Putamen (tissue), 1 donor: ENCODE measurements at regions not wholly inside any gene's neighbourhood (a gene's known extent, or its start where the extent isn't known, plus 50 kb on each side); places are given as distances from the start of the nearest gene placed in this dataset.

Experiments
- DNase-seq: peaks from one replicate; pipeline ENCODE4 v3.0.0-alpha.2; 2016; ENCODE audit warnings: low spot score

DNA sequence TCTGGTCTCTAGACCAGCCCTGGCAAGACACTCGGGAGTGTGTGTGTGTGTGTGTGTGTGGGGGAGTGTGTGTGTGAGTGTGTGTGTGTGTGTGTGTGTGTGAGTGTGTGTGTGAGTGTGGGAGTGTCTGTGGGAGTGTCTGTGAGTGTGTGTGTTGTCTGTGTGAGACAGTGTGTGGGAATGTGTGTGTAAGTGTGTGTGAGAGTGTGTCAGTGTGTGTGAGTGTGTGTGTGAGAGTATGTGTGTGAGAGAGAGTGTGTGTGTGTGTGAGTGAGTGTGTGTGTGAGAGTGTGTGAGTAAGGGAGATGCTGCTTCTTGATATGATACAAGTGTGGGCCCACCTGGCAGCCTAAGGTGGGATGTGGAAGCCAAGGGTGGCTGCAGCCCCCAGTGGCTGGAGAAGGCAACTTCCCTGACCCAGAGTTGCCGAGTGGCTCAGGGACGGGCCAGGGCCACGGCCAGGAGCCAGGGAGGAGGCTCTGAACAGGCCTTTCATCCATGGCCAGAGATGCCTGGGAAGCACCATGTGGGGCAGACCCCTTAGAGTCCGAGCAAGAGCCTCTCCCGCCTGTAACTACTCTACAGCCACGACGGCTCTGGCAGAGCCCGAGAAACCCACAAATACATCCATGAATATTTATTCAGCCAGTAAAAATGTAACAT, 159.3 kb upstream of the MYCN start:
- no peak for DNase-seq

DNA sequence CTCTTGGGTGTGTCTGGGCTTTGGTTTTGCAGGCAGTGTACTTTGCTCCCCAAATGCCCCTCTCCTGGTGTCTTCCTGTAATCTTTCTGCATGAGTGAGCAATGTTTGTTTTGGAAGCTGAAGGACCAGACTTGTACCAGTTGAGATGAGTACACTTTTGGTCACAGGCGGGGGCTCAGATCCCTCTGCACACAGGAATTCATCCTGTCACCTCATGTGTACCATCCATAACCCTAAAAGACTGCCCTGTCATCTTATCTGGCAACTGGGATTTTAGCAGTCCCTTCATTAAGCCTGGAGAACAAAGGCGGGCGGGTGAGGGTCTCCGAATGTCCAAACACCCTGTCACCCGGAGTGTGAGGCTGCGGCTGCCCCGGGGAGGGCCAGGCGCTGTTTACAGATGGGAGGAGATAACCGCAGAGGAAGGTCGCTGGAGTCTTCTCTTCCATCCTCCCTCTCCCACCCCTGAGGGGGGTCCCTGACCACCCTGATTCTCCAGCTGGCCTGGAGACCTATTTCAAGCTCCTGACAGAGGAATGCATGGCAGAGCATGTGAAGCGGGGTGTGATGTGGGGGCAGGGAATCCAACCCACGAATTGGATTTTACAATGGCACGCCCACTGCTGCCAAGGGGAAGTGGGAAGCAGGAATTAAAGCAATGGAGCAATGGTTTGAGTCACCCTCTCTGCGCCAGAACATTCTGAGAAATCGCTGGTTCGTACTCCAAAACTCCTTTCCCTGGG, 158.2 kb upstream of the MYCN start:
- DNase-seq = peak; percentile 63

- no peak for DNase-seq
These were observed 157.5 kb upstream of the MYCN start for GRCh38 chr2:15782769-15783294.

DNA sequence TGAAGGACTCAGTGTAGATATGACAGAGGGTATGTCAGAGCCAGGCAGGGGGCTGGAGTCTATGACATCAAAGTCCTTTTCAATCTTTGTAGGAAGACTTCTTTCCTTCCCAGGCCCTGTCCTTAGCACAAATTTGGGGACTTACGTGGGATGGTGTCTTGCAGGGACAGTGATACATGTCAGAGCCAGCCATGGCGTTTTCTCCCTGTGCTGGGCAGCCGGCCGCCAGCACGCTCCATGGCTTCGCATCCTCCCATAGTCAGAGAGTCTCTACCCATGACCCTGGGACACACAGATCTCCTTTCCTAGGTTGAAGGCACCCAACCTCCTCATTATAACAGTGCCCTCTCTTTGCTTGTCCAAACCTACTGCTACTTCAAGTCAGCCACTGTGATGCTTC, 156.9 kb upstream of the MYCN start:
- no peak for DNase-seq

GRCh38 chr2:15784106-15784885, 156.1 kb upstream of the MYCN start:
- no peak for DNase-seq

DNA sequence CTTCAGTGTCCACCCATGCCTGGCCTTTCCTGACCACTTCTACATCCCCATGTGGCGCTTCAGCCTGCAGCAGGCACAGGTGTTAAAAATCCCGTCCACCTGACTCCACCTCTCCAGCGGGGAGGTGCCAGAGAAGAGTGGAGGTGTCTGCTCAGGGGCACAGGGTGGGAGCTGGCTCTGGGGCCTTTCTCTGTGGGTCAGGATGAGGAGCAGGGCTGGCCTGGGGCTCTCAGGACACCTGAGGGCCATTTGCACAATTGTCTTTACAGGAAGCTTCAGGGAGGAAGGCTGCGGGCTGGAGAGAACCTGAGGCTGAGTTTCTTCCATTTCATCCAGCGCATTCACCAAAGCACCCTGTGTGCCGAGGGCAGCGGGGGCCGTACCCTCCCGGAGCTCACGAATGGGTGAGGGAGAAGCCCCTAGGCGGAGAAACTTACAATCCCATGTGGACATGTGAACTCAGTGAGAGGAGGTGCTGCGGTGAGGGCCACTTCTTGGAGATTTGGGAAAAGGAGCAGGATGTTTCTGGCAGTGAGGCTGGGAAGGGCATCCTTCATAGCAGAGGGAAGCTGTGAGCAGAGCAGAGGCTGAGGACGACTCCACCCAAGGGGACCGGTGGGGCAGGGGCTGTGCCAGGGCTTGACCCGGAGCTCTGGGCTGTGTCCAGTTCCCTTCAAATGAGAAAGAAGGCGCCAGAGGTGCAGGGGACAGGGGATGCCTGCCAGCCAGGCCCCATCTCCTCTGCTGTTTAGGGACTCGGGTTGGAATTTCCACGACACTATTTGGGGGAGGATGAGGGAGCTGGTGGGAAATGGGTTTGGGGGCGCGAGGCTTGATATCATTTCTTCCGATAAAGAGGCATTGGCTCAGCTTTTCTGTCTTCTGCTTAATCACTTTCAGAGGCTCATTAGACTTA, 155.2 kb upstream of the MYCN start:
- no peak for DNase-seq

DNA sequence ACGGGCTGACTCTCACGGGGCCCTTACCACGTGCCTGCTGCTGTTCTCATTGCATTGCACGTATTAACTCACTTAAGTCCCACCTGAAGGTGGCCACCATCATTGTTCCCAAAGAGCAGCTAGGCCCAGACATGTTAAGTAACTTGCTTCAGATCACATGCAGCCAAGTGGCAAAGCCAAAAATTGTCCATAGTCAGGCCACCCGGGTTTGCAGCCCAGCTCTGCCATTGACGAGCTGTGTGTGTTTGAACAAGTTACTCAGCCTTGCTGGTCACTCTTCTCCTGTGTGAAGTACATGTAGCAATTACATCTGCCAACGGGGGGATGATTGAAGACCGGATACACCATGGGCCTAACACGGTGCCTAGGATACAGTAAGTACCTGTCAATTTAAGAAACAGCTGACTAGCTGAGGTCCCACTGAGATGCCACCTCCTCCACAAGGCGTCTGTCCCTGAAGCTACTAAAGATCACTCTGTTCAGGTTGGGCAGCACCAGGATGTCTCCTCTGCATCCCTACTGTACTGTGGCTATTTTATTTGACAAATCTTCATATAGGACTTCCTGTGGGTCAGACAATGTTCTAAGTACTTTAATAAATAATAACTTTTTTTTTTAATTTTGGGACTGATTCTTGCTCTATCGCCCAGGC, 154.2 kb upstream of the MYCN start:
- DNase-seq = no peak

GRCh38 chr2:15786901-15787300, 153.4 kb upstream of the MYCN start:
- DNase-seq = no peak

DNA sequence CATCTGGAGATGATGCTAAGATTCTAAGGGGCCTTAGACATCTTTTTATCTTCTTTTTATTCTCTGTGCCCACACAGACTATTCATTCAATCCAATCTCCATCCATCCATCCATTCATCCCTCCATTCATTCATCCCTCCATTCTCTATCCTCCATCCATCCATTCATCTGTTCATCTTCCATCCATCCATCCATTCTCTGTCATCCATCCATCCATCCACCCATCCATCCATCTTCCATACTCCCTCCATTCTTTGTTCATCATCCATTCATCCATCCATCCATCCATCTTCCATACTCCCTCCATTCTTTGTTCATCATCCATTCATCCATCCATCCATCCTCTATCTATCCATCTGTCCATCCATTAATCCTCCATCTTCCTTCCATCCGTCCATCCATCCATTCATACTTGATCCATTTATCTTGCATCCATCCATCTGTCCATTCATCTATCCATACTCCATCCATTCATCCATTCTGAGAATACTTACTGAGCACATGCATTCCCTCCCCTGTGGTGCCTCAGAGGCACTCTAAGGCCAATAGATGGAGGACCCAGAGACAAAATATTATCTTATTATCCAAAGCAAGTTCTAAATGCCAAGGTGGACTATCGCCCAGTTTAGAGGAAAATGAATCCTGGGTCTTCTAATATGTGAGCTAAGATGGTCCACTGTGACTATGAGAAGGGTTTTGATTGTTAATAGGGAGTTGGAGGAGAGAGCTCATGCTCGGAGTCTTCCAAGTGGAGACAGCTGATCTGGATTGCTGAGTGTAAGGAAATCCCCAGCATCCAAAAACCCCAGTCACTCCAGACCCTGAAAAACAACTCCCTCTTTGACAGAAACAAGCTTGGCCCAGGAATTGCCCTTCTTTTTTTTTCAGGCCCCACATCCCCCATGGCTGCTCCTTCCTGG, 152.6 kb upstream of the MYCN start:
- DNase-seq = no peak

GRCh38 chr2:15788455-15788829, 151.9 kb upstream of the MYCN start:
- DNase-seq = no peak

DNA sequence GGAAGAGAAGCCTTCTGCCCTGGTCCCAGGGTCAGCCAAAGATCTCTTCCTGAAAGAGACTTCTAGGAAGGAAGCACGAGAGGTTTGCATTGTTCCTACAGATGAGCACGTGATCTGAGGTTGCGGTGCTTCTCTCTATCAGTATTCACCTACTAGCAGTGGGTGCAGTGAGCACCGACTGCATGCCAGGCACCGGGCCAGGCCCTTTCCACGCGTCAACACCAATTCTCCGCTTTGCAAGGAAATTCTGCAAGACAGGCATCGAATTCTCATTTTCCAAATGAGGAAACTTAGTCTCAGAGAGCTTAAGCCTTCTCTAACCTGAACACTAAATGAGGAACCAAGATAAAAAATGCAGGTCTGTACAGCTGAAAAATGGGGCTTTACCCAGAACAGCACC, 151.5 kb upstream of the MYCN start:
- DNase-seq = no peak

DNA sequence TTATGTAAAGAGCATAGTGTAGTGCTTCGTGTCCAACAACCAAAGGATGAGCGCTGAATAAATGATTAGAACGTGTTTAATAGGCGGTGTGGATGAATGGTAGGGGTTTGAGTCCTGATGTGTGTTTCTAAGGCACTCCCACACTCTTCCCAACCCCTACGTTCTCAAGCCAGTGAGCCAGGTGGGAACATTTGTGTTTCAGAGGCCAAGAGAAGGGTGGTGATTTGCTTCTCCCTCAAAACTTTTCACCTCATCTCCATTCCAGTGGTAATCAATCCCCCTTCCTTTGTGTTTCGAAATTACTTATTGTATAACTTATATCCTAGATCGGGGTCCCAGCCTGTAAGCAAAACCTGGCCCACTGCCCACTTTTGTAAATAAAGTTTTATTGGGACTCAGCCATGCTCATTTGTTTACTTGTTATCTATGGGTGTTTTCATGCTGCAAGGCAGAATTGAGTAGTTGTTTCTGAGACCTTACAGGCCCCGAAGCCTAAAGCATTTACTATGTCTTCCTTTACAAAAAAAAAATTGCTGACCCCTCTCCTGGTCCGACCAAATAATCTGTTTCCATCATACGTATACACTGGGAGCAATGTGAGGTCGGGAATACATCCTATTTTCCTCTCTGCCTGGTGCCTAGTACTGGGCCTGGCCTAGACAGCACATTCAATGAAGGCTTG, 150.8 kb upstream of the MYCN start:
- DNase-seq = no peak

- no peak for DNase-seq
These were observed 150.0 kb upstream of the MYCN start for GRCh38 chr2:15790326-15790725.

GRCh38 chr2:15790838-15791237, 149.5 kb upstream of the MYCN start:
- no peak for DNase-seq

GRCh38 chr2:15791294-15791693, 149.1 kb upstream of the MYCN start:
- no peak for DNase-seq

GRCh38 chr2:15792331-15792730, 148.0 kb upstream of the MYCN start:
- no peak for DNase-seq

GRCh38 chr2:15793078-15793913, 147.1 kb upstream of the MYCN start:
- DNase-seq = no peak

GRCh38 chr2:15793978-15794377, 146.4 kb upstream of the MYCN start:
- DNase-seq = no peak
